22Rv1 (cell line): ENCODE measurements at regions not wholly inside any gene's neighbourhood (a gene's known extent, or its start where the extent isn't known, plus 50 kb on each side); places are given as distances from the start of the nearest gene placed in this dataset.

Source experiments
- CTCF ChIP-seq: fragments of 450-650 bp; IDR thresholded peaks from 2 replicates; pipeline ENCODE4 v1.5.1; 2017; ENCODE audit warnings: mild to moderate bottlenecking
- ZFX ChIP-seq: fragments of 450-650 bp; IDR thresholded peaks from 2 replicates; pipeline ENCODE4 v1.6.1; 2017; ENCODE audit warnings: antibody characterized with exemption, borderline replicate concordance

DNA sequence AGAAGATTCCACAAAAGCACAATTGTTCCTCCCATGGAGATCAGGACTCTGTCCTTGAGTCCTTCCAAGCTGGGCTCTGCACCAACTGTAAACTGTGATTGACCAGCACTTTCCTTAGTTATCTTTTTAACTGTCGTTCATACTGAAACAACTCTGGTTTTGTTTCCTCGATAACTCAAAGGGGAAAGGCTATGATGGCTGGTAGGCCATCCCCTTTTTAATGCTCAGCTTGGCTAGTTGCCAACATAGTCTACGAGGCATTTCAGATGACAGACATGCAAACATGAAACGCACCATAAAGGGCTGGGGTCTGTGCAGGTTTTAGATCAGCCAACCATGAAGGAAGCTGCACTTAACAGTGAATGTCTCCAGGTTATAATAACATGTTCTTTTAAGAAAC lies 497.1 kb upstream of the ARID1B start:
- TF ChIP-seq CTCF (no peak), ZFX (no peak)
